ENCODE measurements at regions not wholly inside any gene's neighbourhood (a gene's known extent, or its start where the extent isn't known, plus 50 kb on each side); places are given as distances from the start of the nearest gene placed in this dataset.

GRCh38 chr9:18335825-18336224 lies 138.1 kb upstream of the ADAMTSL1 start:
- Mint-ChIP-seq H3K4me1 (no peaks in the 10 kb centered on the region), H3K27ac (no peak overlapping the region), H3K9me3 (peaks cover 8% of the 10 kb centered on the region), H3K36me3 (no peaks in the 10 kb centered on the region), H3K4me3 (no peak overlapping the region)
- DNase-seq (ENCODE audit: low spot score in 2 of 2) (no peak), ATAC-seq (no peak)

- Mint-ChIP-seq H3K4me1 (no peaks in the 10 kb centered on the region), H3K9me3 (peaks cover 12% of the 10 kb centered on the region), H3K27ac (no peak overlapping the region), H3K4me3 (no peak overlapping the region), H3K36me3 (no peaks in the 10 kb centered on the region)
- no peak for ATAC-seq
- DNase-seq (ENCODE audit: low spot score in 2 of 2) = no peak
Measured at GRCh38 chr9:18338042-18338441, 135.9 kb upstream of the ADAMTSL1 start.

DNA sequence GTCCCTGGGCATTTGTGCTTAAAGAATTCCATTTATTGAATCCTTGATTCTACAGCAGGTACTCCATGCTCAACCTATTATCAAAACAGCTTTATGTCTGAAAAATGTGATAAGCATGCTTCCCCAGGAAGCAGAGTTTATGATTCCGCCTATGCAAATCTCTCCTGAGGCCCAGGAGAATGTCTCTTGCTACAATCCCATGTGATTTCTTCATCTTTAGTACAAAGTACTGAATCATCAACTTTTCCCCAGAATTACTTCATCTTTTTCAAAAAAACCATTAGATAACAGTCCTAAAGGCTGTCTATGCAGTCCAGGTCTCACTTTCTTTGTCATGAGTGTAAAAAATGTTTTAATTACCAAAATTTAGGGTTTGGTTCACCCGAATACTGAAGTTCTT lies 130.2 kb upstream of the ADAMTSL1 start:
- no peak overlapping the region for H3K4me3 Mint-ChIP-seq
- H3K27ac Mint-ChIP-seq = no peak overlapping the region
- no peaks in the 10 kb centered on the region for H3K36me3 Mint-ChIP-seq
- ATAC-seq (no peak), DNase-seq (ENCODE audit: low spot score in 2 of 2) (no peak)
- no peaks in the 10 kb centered on the region for H3K4me1 Mint-ChIP-seq
- peaks cover 12% of the 10 kb centered on the region for H3K9me3 Mint-ChIP-seq

- H3K36me3 Mint-ChIP-seq = no peaks in the 10 kb centered on the region
- no peak overlapping the region for H3K4me3 Mint-ChIP-seq
- no peak for ATAC-seq
- H3K4me1 Mint-ChIP-seq = no peaks in the 10 kb centered on the region
- no peak for DNase-seq (ENCODE audit: low spot score in 2 of 2)
- no peaks in the 10 kb centered on the region for H3K9me3 Mint-ChIP-seq
- no peak overlapping the region for H3K27ac Mint-ChIP-seq
Measured at GRCh38 chr9:18346745-18347144, 127.2 kb upstream of the ADAMTSL1 start.

DNA sequence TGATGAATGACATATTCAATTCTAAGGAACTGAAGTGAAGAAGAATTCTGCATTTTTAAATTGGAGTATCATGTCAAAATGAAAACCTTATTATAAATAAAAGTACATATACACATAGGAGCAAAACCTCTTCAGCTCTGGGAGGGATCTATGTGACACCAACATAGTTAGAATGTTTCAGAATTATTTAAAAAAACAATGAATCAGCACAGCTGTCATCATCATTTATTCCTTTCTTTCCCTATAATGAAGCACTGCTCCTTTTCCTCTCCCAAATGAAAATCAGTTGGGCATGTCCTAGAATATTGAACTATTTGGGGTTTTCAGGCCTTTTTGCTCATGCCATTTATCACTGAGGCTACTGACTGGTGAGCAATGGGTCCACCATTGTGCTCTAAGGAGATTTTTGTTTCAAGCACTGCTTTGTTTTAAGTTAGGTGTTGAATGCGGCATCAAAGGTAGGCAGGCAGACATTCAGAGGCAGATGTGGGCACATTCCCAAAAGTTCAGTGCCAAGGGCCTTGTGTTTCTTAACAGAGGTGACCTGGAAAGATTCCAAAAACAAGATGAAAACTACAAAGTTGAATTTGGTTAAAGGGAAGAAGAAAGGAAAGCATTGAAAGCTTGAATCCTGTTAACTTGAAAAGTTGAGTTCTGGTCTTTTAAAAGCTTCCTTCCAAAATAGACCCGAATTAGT lies 126.4 kb upstream of the ADAMTSL1 start:
- Mint-ChIP-seq H3K4me3 (no peak overlapping the region), H3K36me3 (no peaks in the 10 kb centered on the region), H3K9me3 (no peaks in the 10 kb centered on the region), H3K4me1 (no peaks in the 10 kb centered on the region), H3K27ac (no peak overlapping the region)
- no peak for DNase-seq (ENCODE audit: low spot score in 2 of 2)
- no peak for ATAC-seq

- H3K9me3 Mint-ChIP-seq = no peaks in the 10 kb centered on the region
- ATAC-seq = no peak
- no peak for DNase-seq (ENCODE audit: low spot score in 2 of 2)
- no peaks in the 10 kb centered on the region for H3K36me3 Mint-ChIP-seq
- H3K27ac Mint-ChIP-seq = no peak overlapping the region
- no peak overlapping the region for H3K4me3 Mint-ChIP-seq
- H3K4me1 Mint-ChIP-seq = no peaks in the 10 kb centered on the region
Measured at GRCh38 chr9:18348083-18348475, 125.9 kb upstream of the ADAMTSL1 start.

DNA sequence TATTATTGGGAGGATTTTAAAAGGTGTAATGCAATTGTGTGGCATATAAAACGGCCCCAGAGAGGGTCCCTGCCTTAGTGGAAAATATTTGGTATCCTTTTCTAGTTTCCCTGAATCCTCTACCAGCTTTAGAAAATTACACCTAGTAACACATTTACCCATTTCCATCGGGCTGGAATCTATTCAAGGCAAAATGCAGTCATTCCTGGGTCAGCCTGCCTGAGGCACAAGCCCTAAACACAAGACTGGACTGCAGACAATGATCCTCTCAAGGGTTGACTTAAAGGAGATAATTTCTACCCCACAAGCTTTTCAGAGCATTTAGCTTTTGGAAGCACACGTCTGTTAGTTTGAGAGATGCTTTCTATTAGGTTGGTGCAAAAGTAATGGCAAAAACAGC lies 124.4 kb upstream of the ADAMTSL1 start:
- Mint-ChIP-seq H3K4me1 (no peaks in the 10 kb centered on the region), H3K27ac (no peak overlapping the region), H3K4me3 (no peak overlapping the region), H3K9me3 (no peaks in the 10 kb centered on the region), H3K36me3 (no peaks in the 10 kb centered on the region)
- no peak for DNase-seq (ENCODE audit: low spot score in 2 of 2)
- no peak for ATAC-seq

DNA sequence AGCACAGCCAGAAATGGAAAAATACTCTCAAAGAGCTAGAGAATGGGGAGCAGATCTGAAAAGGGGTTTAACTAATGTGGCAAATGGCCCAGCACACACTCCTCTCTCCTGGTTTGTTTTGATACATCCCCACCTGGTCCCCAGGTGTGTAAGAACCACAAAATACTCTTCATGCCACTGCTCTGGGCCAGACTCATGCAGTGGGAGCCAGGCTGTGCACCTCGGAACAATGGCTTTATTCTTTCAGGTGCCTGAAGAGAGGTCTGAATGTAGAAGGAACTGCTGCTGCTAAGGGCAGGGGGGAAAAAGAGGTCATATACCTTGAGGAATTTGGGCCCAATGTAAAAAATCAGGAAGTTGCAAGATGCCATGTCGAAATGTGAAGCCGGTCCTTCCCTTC lies 123.9 kb upstream of the ADAMTSL1 start:
- Mint-ChIP-seq H3K4me3 (no peak overlapping the region), H3K36me3 (no peaks in the 10 kb centered on the region), H3K27ac (no peak overlapping the region), H3K4me1 (no peaks in the 10 kb centered on the region), H3K9me3 (no peaks in the 10 kb centered on the region)
- no peak for ATAC-seq
- no peak for DNase-seq (ENCODE audit: low spot score in 2 of 2)

- no peak for DNase-seq (ENCODE audit: low spot score in 2 of 2)
- Mint-ChIP-seq H3K9me3 (no peaks in the 10 kb centered on the region), H3K36me3 (no peaks in the 10 kb centered on the region), H3K4me1 (no peaks in the 10 kb centered on the region), H3K4me3 (no peak overlapping the region), H3K27ac (no peak overlapping the region)
- ATAC-seq = no peak
Measured at GRCh38 chr9:18350995-18351595, 122.9 kb upstream of the ADAMTSL1 start.

- ATAC-seq (no peak), DNase-seq (ENCODE audit: low spot score in 2 of 2) (no peak)
- Mint-ChIP-seq H3K27ac (no peak overlapping the region), H3K4me1 (no peaks in the 10 kb centered on the region), H3K36me3 (no peaks in the 10 kb centered on the region), H3K9me3 (no peaks in the 10 kb centered on the region), H3K4me3 (no peak overlapping the region)
Measured at GRCh38 chr9:18352711-18353110, 121.2 kb upstream of the ADAMTSL1 start.

DNA sequence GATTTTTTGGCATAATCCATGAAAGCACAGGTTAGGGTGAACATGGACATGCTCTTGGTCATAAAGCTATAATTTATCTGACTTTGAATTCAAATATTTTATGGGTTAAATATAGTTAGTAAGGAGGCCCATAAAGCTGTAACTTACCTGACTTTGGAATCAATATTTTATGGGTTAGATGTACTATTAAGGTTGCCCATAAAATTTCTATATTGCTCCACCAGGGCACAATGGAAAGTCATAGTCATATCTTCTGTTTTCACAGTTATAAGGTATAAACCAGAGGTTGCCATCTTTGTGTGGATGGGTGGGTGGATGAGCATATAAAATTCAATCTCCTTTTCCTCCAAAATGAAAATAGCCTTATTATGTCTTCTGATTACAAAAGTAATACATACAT lies 120.5 kb upstream of the ADAMTSL1 start:
- Mint-ChIP-seq H3K36me3 (no peaks in the 10 kb centered on the region), H3K9me3 (no peaks in the 10 kb centered on the region), H3K4me1 (no peaks in the 10 kb centered on the region), H3K4me3 (no peak overlapping the region), H3K27ac (no peak overlapping the region)
- DNase-seq (ENCODE audit: low spot score in 2 of 2) (no peak), ATAC-seq (no peak)

GRCh38 chr9:18357321-18357720 lies 116.6 kb upstream of the ADAMTSL1 start:
- no peak overlapping the region for H3K4me3 Mint-ChIP-seq
- H3K36me3 Mint-ChIP-seq = no peaks in the 10 kb centered on the region
- H3K4me1 Mint-ChIP-seq = no peaks in the 10 kb centered on the region
- DNase-seq (ENCODE audit: low spot score in 2 of 2) = no peak
- no peaks in the 10 kb centered on the region for H3K9me3 Mint-ChIP-seq
- no peak overlapping the region for H3K27ac Mint-ChIP-seq
- no peak for ATAC-seq

DNA sequence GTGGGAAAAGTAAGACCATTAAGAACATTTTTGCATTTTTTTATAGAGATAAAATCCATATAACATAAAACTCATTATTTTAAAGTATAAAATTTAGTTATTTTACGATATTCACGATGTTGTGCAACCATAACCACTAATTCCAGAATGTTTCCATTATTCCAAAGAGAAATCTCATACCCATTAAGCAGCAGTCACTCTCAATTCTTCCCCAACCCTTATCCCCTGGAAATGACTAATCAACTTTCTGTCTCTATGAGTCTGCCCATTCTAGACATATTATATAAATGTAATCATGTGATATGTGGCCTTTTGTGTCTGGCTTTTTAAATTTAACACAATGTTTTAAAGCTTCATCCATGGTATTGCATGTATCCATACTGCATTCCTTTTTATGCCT lies 115.6 kb upstream of the ADAMTSL1 start:
- H3K36me3 Mint-ChIP-seq = no peaks in the 10 kb centered on the region
- H3K4me3 Mint-ChIP-seq = no peak overlapping the region
- no peak overlapping the region for H3K27ac Mint-ChIP-seq
- DNase-seq (ENCODE audit: low spot score in 2 of 2) = no peak
- no peaks in the 10 kb centered on the region for H3K4me1 Mint-ChIP-seq
- no peaks in the 10 kb centered on the region for H3K9me3 Mint-ChIP-seq
- ATAC-seq = no peak

DNA sequence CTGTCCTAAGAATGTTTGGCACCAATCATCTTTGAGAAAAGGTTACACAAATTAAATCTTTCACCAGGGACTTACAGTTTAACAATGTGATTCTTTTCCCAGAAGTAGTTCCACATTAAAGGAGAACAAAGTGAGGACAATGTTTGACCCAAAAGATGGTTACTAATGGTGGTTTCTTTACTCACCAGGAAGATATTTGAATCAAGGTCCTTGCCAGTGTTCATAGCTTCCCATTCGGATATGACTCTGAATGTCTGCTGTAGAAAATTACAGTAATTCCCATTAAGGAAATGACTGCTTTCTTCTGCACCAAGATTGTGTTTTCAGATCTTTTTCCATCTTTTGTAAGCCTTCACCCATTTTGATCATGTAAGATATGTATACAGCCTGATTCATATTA lies 114.6 kb upstream of the ADAMTSL1 start:
- Mint-ChIP-seq H3K36me3 (no peaks in the 10 kb centered on the region), H3K27ac (no peak overlapping the region), H3K9me3 (no peaks in the 10 kb centered on the region), H3K4me3 (no peak overlapping the region), H3K4me1 (no peaks in the 10 kb centered on the region)
- DNase-seq (ENCODE audit: low spot score in 2 of 2) = no peak
- no peak for ATAC-seq

GRCh38 chr9:18360005-18360404 lies 113.9 kb upstream of the ADAMTSL1 start:
- Mint-ChIP-seq H3K4me1 (no peaks in the 10 kb centered on the region), H3K4me3 (no peak overlapping the region), H3K9me3 (no peaks in the 10 kb centered on the region), H3K27ac (no peak overlapping the region), H3K36me3 (no peaks in the 10 kb centered on the region)
- DNase-seq (ENCODE audit: low spot score in 2 of 2) (no peak), ATAC-seq (no peak)

DNA sequence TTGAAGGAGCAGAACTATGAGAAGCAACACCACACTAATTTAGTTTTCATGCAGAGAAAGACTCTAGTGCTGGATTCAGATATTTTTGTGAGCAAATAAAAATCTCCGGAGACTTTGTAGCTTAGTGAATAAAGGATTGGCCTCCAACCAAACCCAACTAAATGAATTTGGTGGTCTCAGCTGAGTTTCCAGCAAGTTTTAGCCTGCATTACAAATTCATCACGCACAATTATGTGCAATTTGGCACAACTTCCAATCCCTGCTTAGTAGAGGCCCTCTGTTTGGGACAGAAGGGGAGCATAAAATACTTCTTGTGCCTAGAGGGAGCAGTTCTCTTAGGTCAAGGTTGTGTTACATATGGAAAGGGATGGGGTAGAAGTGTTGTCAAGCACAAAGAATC lies 112.3 kb upstream of the ADAMTSL1 start:
- Mint-ChIP-seq H3K4me3 (no peak overlapping the region), H3K4me1 (no peaks in the 10 kb centered on the region), H3K27ac (no peak overlapping the region), H3K36me3 (no peaks in the 10 kb centered on the region), H3K9me3 (peaks cover 2% of the 10 kb centered on the region)
- no peak for ATAC-seq
- no peak for DNase-seq (ENCODE audit: low spot score in 2 of 2)

- Mint-ChIP-seq H3K4me1 (no peaks in the 10 kb centered on the region), H3K4me3 (no peak overlapping the region), H3K36me3 (no peaks in the 10 kb centered on the region), H3K9me3 (peaks cover 2% of the 10 kb centered on the region), H3K27ac (no peak overlapping the region)
- ATAC-seq (no peak), DNase-seq (ENCODE audit: low spot score in 2 of 2) (no peak)
Measured at GRCh38 chr9:18362166-18362565, 111.8 kb upstream of the ADAMTSL1 start.

All from stimulated activated effector memory CD8-positive, alpha-beta T cell treated with anti-CD3 and anti-CD28 coated beads, Interleukin-12 subunit alpha, Interleukin-12 subunit beta, amount 100 ng/mL, for 72 hours (primary cell).